ENCODE measurements at regions not wholly inside any gene's neighbourhood (a gene's known extent, or its start where the extent isn't known, plus 50 kb on each side); places are given as distances from the start of the nearest gene placed in this dataset.

DNA sequence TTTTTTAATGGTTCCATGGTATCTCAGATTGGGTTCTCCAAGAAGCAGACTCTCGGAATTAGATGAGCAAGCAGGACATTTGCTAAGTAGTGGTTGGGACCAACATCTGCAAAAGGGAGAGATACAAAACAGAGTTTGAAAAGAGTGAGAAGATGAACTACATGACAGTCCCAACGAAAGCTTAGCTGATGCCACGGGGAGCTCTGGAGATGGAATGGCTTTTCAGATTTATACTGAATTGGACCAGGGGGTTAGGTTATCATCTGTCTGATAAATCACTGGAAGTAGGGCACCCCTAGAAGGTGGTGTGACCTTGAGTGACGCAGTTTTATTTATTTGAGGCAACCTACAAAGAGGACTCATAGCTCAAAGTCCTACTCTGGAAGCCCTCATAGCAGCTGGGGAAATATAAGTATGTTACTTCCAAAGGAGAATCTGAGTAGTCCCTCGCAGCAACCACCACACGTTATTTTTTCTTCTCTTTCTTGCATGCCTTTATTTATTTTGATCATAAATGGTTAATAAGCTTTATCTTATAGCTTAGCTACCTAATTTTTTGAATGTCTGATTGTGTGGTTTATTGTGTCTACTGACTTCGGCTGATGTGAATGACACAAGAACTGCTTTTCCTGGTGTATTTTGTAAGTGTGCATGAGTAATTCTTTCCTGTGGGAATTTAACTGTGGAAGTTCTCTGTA lies 815.4 kb downstream of the SQOR start:
- no peak for DNase-seq

DNA sequence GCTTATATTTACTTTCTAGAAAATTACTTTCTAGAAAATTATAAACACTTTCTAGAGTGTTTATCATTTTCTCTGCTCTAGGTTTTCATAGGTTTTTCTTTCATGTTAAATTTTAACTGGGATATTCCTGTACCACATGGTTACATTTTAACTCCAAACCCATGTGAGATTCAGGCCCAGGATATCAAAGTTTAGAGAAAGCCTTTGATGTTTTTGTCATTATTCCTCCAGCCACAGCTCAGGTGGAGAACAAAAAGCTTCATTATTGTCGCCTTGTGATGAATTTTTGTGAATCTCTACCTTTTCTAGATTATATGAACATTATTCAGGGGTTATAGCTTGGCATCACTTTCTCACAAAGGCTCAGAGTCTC lies 816.0 kb downstream of the SQOR start:
- no peak for DNase-seq

DNA sequence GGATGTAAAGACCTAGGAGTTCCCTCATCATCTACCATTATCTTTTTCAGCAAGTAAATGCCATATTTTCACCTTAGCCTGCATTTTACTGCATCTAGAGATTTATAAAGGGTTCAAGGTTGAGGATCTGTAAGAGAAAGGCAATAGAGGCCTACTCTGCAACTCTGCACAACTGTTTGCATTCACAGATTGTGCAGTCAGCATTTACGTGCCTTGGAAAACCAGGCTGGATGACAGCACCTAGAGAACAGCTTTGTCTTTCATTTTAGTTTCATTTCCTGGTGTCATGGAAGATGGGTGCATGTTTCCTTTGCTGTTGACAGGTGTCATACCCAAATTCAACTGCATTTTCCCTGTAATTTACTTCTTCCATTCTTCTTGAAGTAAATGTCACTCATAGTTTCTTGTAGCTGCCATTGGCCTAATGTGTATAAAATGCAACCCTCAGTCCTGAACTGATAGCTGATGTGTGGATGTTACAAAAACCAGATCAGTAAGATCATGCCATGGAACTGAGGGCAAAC lies 817.5 kb downstream of the SQOR start:
- no peak for DNase-seq

DNA sequence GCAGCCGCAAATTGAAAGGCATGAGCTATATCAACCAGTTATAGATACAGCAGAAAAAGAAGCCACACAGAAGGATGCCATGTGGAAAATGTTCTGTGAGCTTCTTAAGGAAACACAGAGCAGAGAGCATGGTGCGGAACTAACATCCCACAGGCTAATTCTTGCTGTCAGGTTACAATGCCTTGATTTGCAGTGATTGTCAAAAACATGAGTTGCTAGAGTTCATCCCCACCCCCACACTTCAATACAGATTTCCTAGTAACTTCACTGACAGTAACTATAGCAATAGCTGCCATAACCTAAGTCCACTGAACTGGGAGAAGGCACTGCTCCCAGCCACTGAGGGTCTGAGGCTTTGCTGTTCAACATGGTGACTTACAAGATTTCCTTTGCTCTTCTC lies 821.6 kb downstream of the SQOR start:
- DNase-seq = no peak

DNA sequence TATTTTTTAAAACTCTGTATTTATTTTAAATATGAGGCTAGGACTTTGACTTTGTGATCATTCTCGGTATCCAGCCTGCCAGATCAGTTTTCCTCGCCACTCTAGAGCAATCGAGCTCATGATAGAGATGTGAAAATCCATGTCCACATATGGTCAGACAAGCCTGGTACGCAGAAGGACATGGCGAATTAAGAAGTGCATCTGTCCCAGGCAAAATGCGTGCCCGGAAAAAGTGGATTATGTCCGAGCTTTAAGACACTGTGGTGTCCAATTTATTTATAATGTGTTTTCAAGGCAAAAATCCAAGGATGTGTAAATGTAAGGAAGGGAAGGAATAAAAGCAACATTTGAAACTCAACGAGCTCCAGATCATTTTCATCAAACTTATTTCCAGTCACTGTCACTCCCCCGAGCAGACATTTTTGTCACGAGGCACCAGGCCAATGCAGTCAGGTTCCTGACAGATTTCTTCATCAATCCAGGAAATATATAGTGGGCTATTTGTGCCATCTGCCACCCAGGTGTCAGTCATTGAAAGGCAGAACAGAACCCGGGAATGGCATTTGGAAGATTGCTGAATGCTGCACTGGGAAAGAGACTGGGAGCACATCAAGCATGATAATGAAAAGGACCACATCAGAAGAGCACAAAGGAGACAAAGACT lies 825.7 kb downstream of the SQOR start:
- DNase-seq = no peak

DNA sequence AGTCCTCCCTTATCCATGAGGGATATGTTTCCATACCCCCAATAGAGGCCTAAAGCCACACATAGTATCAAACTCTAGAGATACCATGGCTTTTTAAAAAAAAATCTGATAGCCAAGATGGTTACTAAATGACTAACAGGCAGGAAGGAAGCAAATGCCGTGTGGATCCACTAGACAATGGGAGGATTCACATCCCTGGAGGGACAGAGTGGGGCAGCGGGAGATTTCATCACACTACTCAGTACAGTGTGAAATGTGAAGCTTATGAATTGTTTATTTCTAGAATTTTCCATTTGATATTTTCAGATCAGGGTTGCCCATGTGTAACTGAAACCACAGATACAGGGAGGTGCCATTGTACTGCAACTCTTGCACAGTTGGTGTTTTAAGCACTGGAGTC lies 826.6 kb downstream of the SQOR start:
- no peak for DNase-seq

DNA sequence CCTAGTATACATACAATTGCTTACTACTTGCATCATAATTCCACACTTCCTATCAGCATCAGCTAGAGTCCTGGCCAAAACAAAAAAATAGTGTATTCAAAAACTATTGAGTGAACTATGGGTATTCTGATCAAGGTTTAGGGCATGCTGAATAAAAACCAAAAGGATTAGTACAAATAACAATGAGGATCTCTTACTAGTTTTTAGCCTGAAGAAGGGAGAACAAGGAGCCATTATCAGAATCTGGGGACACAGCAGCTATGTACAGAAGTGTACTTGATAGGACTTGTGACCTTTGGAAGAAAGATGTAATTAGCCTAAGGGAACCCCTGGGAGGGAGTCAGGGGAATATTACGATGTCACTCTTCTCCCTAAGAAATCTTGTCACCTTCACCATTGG lies 832.2 kb downstream of the SQOR start:
- DNase-seq = no peak

DNA sequence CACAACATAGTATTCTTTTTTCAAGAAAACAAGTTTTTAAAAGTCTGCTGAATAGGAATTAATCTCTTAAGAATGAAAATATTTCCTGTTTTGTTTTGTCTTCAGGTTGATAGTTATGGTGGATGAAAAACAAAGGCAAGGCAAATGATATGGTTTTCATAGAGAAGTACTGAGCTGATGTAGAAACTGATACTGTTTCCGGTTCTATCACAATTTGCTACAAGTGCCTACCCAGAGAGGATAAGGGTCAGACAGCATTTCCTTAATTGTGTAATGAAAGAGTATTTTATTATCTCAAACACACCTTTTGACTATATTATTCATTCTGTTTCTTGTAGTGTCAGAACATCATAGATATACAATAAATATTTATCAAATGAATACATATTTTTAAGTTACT lies 836.3 kb downstream of the SQOR start:
- DNase-seq = no peak

DNA sequence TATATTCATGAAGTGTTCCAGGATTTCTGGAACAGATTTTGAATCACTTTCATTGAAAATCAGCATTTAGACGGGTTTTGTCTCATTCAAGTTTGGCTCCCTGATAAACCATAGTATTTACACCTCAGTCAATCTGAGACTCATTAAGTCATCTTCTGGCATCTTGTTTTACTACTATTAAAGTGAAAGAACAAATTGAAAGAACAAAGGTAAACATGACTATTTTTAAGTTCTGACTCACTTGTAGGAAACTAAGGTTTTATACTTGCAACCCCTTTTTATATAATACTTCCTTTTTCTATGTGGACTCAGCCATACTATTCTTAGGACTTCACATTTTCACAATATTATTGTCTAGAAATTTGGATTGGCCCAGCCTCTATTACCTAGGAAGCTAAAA lies 854.4 kb downstream of the SQOR start:
- no peak for DNase-seq

DNA sequence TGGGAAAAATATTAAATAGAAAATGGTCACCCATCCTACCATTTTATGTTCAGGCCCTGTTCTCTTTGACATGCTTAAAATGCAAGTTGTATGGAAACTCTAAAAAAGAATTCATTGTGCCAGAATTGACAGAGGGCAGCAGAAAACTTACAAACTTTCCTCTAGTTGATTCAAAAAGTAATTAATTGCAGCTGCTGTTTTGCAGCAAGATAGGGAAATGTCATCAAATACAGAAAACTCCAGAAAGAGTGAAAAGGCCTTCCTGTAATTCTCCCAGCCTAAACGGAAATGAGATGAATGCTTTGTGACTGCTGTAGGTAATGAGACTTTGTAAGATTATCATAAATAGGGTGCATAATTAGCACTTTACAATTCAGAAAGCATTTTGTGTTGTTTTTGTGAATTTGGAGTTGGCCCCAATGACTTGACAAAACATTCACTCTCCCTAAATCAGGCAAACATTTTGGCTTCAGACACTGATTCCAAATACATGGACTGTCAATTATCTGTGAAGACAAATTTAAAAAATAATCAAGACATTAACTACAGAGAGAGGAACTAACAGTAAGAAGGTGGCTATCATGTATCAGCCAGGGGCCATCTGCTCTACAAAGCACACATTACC lies 861.8 kb downstream of the SQOR start:
- no peak for DNase-seq

DNA sequence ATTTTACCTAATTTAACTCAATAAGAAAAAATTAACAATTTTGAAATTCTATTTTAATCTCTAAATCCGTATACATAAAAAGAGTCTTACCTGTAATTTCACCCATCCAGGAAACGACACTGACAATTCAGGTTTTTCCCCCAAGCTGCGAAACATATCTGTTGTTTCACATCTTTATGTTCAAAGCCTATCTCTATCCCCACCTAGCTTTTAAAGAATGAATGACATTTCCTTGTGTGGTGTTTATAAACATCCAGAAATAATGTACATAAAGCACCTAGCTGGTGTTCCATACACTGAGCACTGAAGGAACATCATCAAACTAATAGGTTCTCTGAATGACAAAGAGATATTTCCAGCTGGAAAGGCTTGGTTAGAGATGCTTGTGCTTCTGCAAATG lies 867.8 kb downstream of the SQOR start:
- no peak for DNase-seq

DNA sequence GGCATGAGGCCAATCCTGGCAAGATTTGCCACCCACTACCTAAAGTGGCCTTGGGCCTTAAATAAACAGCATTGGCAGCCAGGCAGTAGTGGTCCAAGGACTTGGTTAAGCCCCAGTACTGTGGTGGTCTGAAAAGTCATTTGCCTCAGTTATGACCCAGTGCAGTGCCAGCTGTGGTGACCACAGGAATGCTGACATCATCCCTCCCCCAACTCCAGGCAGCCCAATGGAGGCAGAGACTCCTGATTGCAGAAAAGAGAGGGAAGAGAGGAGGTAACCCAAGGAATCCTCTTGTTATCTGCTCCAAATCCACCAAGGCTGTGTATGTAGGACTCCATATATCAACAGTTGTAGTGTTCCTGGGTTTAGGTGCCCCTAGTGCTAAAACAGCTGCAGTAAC lies 883.6 kb downstream of the SQOR start:
- no peak for DNase-seq

DNA sequence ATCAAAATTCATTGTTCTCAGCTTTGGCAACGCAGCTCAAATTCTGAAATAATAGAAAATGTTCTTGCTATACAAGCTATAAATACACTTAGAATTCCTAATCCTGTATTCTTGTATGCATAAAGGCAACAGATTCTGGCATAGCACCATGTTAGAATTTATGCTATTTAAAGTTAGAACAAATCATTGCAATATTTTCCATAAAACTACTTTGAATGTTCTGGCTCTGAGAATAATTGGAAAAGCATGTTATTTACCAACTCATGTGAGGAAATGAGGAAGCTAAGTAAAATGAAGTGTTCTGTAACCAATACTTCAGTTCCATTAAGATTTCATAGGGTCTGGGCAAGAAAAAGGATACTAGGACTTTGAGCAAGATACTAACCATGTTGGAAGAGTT lies 888.9 kb downstream of the SQOR start:
- DNase-seq = no peak

DNA sequence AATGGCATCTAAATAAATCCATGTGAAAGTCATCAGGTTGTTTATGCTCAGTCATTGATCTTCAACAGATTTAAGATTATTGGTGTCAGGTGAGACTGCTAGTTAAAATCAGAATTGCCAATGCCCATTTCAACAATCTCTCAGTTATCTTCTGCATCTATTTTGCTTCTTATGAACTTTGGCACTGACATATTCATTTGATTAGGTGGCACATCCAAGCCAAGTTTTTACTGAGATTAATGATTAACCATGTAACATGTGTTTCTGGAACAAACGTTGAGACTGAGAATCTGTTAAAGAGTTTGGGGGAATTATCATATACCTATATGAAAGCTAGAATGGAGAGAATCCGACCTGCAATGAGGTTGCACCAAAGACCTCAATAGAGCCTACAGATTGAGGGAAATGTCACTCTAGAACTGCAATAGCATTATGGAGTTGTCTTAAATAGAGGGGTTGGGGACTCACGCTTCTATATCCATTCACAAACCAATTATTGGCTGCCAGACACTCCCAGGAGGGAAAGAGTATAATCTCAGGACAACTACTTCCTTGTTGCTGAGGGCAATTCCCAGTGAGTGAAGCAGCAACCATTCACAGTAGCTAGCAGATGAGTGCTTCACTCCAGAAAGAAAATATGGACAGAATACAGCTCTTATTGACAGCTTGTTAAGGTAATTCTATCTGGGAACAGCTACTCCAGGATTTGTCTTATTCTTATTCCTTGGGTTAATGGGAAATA lies 891.3 kb downstream of the SQOR start:
- DNase-seq = no peak

DNA sequence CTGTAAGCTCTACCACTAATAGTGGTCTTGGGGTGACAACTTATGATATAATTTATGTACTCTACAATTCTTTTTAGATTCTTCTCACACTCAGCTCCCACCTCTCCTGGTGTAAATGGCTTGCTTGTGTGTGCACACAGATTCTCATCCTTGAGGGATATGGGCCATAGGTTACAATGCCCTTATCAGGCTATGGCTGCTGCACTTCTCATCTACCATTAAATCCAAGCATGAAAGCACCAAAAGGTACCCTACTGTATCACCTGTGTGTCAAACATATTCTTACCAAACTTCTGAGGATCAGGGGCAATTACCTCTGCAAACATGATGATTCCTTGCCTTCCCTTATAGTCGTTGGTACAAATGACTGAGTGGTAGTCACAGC lies 891.9 kb downstream of the SQOR start:
- DNase-seq = no peak

DNA sequence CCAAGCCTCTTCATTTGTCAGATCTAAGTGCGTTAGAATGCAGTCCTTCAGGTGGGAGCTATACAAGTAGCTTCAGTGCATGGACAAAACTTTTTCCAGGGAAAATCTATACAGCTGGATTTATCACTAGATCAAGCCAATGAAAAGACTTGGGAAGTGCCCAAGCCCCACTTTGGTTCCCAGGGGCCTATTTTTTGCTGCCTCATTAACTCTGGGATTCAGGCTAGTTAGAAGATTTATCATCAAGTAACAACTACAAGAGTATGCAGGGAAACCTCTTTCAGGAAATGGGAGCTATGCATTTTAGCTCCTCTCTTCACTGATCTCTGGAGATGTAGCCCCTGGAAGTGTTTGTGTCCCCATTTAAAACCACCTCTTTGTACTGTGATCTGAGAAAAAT lies 908.8 kb downstream of the SQOR start:
- no peak for DNase-seq

DNA sequence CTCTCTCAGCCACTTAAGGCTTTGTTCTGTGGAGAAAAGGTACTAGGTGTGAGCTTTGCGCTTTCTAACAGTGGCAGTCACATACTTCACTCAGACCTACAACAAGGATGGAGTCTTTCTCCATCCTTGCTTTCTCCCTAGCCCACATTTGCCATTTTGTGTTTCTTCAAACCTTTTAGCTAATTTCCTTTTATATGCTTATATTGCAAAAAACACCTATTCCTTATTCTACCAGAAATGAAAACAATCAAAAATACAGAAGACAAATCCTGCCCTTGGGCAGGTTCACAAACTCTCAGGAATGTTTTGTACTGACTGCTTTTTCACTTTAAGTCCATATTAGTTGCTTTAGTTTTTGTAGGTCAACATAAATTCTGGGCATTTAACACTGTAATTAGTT lies 914.2 kb downstream of the SQOR start:
- DNase-seq = no peak

DNA sequence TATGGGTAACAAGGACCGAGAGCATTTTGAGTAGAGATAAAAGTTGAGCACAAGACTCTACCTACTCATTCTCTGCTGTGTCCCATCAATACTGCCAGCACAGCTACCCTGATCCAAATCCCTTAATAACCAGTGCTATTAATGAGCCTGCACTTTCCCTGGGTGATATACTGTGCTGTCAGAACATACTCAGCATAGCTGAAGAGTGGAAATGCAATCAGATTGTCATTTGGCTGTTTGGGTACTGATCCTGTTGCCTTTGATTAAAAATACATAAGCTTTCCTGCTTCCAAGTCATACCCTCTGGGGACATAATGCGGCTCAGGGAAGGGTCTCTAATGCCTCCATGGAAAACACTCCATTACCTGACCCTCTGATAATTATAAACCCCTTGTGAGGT lies 917.5 kb downstream of the SQOR start:
- DNase-seq = no peak

DNA sequence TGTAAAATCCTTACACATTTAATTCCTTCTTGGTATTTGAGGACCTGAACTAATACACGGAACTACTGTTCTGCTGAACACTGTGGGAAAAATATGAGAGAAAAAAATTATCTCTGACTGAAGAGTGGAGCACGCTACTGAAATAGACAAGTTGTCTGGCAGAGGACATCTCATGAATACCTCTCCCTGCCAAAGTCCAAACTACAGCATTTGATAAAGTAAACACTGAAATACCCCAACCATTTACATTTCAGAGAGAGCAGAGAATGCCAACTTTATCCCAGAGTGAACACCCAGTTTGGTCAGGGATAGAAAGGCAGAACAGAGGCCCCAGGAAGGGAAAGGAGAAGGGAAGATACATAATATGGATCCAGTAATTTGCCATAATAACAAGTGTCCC lies 920.7 kb downstream of the SQOR start:
- no peak for DNase-seq

DNA sequence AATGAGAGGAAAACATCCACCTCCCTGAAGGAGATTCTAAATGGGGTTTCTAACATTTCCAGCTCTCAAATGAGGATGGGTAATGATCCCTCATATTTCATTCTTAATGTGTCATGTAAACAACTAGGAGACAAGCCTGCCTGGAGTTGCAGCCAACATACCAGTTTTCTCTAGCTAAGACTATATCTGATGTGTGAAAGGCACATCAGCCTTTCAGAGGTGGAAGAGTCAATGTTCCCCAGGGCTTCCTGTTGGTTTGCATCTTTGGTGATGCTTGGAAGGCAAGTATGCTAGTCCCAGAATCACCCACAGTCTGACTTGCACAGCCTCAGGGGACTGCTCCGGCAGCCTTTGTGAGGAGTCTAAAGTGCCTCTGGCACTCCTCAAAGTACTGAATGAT lies 921.2 kb downstream of the SQOR start:
- no peak for DNase-seq

DNA sequence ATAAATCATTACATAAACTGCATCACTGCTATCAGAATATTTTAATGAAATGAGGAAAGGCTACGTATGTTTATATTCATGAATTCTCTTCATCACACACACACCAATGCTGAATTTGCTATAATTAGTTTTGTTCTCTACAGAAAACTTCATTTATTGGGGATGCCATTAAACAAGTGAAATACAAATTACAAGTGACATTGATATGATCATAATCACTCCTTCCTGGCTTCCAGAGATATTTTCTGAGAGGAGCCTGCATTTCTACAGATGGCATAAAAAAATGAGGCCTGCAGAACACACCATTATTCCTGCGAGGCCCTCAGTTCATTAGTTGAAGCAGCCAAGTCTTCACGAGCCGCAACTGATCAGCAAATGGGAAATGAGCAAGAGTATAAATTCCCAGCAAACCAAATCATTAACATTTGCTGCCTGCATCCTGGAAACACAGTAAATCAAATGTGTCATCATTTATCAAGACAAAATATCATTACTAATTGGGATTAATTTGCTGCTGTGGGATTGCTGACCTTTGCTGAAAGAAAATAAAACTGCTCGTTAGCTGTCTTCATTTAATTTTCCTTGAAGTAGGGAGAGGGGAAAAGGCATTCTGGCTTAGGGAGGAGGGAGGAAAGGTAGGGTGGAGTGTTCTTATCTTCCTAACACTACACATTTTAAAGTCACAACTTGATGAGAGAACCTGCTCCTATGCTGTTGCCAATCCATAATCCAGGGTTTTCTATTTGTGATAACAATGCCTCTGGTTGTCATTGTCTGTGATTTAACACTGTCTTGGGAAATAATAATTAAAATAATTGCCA lies 921.9 kb downstream of the SQOR start:
- no peak for DNase-seq

DNA sequence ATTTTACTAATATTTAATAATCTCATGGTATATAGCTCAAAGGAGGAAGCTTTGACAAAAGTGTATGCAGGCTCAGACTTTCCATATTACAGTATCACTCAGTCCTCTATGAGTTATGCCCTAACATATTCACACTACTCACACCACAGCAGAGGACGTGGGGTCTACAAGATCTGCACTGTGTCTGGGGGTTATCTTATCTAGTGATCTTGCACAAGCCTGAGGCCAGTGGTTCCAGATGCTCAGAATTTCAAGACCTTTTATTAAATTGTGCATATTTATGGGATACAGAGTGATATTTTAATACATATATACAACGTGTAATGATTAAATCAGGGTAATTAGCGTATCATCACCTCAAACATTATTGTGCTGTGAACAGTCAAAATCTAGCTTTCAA lies 933.1 kb downstream of the SQOR start:
- DNase-seq = no peak

DNA sequence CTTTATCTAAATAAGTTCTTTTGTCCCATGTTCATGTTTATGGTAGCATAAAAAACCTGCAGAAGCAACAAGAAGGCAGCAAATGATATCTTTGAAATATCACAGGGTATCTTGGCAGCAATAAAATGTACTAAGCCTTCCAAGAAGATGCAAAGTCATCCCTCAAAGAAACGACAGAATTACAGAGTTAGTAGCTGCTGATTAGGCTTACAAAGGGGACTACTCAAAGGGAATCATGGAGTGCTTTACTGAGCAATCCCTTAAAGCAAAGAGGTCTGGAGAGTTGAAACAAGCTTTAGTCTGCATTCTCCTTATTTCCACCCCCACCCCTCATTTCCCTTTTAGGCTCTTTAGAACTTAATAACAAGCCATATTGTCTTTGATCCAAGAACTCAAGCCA lies 935.0 kb downstream of the SQOR start:
- no peak for DNase-seq
